GM12878 (cell line): ENCODE measurements at regions not wholly inside any gene's neighbourhood (a gene's known extent, or its start where the extent isn't known, plus 50 kb on each side); places are given as distances from the start of the nearest gene placed in this dataset.

Source experiments
- CTCF ChIP-seq, 3 experiments: IDR thresholded peaks in 2 of 3; conservative IDR thresholded peaks in 1 of 3; 2 replicates each; pipeline ENCODE4 v1.5.1; 2011; ENCODE audit warnings: low read depth in 3 of 3, low read length in 3 of 3, mild to moderate bottlenecking in 3 of 3, control low read depth in 2 of 3, moderate library complexity in 2 of 3, inconsistent platforms in 1 of 3, mixed read lengths in 1 of 3; ENCODE audit not compliant: control insufficient read depth in 2 of 3, insufficient read depth in 1 of 3; ENCODE audit errors: extremely low read depth in 1 of 3
- KDM1A ChIP-seq: fragments of 200-600 bp; sonication (generic); IDR thresholded peaks from 2 replicates; pipeline ENCODE4 v1.6.1; 2016; ENCODE audit warnings: borderline replicate concordance
- MXI1 ChIP-seq: fragments of 150-350 bp; IDR thresholded peaks from 2 replicates; pipeline ENCODE4 v1.6.1; 2011; ENCODE audit warnings: low read depth, mild to moderate bottlenecking, inconsistent platforms, low read length, improper control_type of control experiment
- SMC3 ChIP-seq: IDR thresholded peaks from 2 replicates; pipeline ENCODE4 v1.6.1; 2011; ENCODE audit warnings: low read length, improper control_type of control experiment, borderline replicate concordance

- no peak for TF ChIP-seq KDM1A
- TF ChIP-seq MXI1: no peak
- no peak for TF ChIP-seq SMC3
- no peak for TF ChIP-seq CTCF (IDR thresholded peaks at IDR 0.05 in 2 of 3, conservative IDR thresholded peaks at IDR 0.05 in 1 of 3; ENCODE audit: control insufficient read depth in 2 of 3, extremely low read depth in 1 of 3, insufficient read depth in 1 of 3, low read depth in 3 of 3, low read length in 3 of 3)
Measured at GRCh38 chr3:178386880-178387279, 149.4 kb upstream of the KCNMB2 start.
